HepG2 (cell line): ENCODE measurements at regions not wholly inside any gene's neighbourhood (a gene's known extent, or its start where the extent isn't known, plus 50 kb on each side); places are given as distances from the start of the nearest gene placed in this dataset.

ENCODE experiments used
- ATAC-seq: fragments of 200-7000 bp; cut with Tn5 transposase; 3 replicates; pipeline ENCODE4 v1.9.1; 2020; ENCODE audit warnings: mild to moderate bottlenecking, moderate library complexity
- BruUV-seq: library from RNA; stranded (reverse); fragments of 400-500 nt; replicated peaks from 2 replicates; lab custom pipeline; 2021; lab: Mats Ljungman, UMichigan
- CTCF ChIA-PET: fragments of 300-600 bp; formaldehyde crosslinking; extraction: SDS; loops from one replicate; lab custom pipeline; 2021; ENCODE audit warnings: low total read pairs, inconsistent platforms, low intra/inter-chr PET ratio; lab: Yijun Ruan, JAX
- POLR2A ChIA-PET: fragments of 350-600 bp; sonication (Branson Sonifier 250); formaldehyde crosslinking; loops from one replicate; lab custom pipeline; 2020; ENCODE audit warnings: antibody characterized with exemption, inconsistent platforms; lab: Yijun Ruan, JAX
- DNase-seq: peaks from one replicate; pipeline ENCODE4 v3.0.0-alpha.2; 2015; ENCODE audit warnings: low spot score
- FAIRE-seq: peaks from 3 replicates; lab custom pipeline; 2011; peaks lifted over from hg19 to GRCh38; lab: Jason Lieb, UNC
- H2AFZ ChIP-seq: one replicate; pipeline ENCODE4 v1.6.1; 2011; ENCODE audit warnings: low read length, inconsistent platforms
- H3K27ac ChIP-seq: fragments of 300-600 bp; 3 replicates; pipeline ENCODE4 v1.8.0; 2011; ENCODE audit warnings: mixed run types, mild to moderate bottlenecking, mixed read lengths, low read length, inconsistent platforms; ENCODE audit not compliant: insufficient read depth; ENCODE audit errors: extremely low read length
- H3K27me3 ChIP-seq, 2 experiments: fragments of 200-600 bp in 1 of 2; 2 replicates in 1 of 2; 3 replicates in 1 of 2; pipeline versions ENCODE4 v1.6.0 to v1.8.0; 2011; ENCODE audit warnings: low read length in 2 of 2, mild to moderate bottlenecking in 2 of 2, moderate library complexity in 2 of 2, inconsistent platforms in 1 of 2; ENCODE audit not compliant: insufficient read depth in 2 of 2, control insufficient read depth in 1 of 2
- H3K36me3 ChIP-seq, 2 experiments: fragments of 200-600 bp in 1 of 2; replicated peaks in 1 of 2; 2 replicates in 1 of 2; 3 replicates in 1 of 2; pipeline versions ENCODE4 v1.5.1 to v1.8.0; 2011; ENCODE audit warnings: low read length in 2 of 2, inconsistent platforms in 1 of 2; ENCODE audit not compliant: insufficient read depth in 2 of 2, control insufficient read depth in 1 of 2
- H3K4me1 ChIP-seq: 2 replicates; pipeline ENCODE4 v1.5.1; 2012; ENCODE audit warnings: low read length, inconsistent platforms; ENCODE audit not compliant: insufficient read depth
- H3K4me2 ChIP-seq: 2 replicates; pipeline ENCODE4 v1.6.0; 2011; ENCODE audit warnings: low read depth, low read length, inconsistent platforms
- H3K4me3 ChIP-seq, 3 experiments: fragments of 200-600 bp in 1 of 3; sonication (generic), shearing (Covaris generic) in 1 of 3; replicated peaks in 1 of 3; 2 replicates each; pipeline ENCODE4 v1.5.1; 2011 to 2016; ENCODE audit warnings: low read length in 3 of 3, inconsistent platforms in 2 of 3, low read depth in 2 of 3, mild to moderate bottlenecking in 2 of 3, control low read depth in 1 of 3, mixed read lengths in 1 of 3; ENCODE audit not compliant: insufficient read depth in 1 of 3
- H3K79me2 ChIP-seq: one replicate; pipeline ENCODE4 v1.6.1; 2011; ENCODE audit warnings: low read length, inconsistent platforms; ENCODE audit not compliant: insufficient read depth
- H3K9ac ChIP-seq: 2 replicates; pipeline ENCODE4 v1.6.0; 2011; ENCODE audit warnings: mild to moderate bottlenecking, low read depth, low read length, inconsistent platforms; ENCODE audit not compliant: insufficient read depth
- H3K9me3 ChIP-seq: 2 replicates; pipeline ENCODE4 v1.5.1; 2012; ENCODE audit warnings: mild to moderate bottlenecking, low read length
- H4K20me1 ChIP-seq: 2 replicates; pipeline ENCODE4 v1.6.0; 2011; ENCODE audit warnings: inconsistent platforms, mild to moderate bottlenecking, low read length, moderate library complexity; ENCODE audit not compliant: insufficient read depth
- GABPA ChIP-seq, 2 experiments: IDR thresholded peaks; 2 replicates each; pipeline ENCODE4 v1.6.1; 2011 to 2016; ENCODE audit warnings: low read depth in 2 of 2, low read length in 1 of 2, missing biosample characterization in 1 of 2, missing genetic modification characterization in 1 of 2
- MLXIP ChIP-seq: sonication (generic); formaldehyde crosslinking; IDR thresholded peaks from 2 replicates; pipeline ENCODE4 v1.9.0; 2021; ENCODE audit warnings: missing genetic modification reagents, borderline replicate concordance
- MTA1 ChIP-seq: sonication (generic); formaldehyde crosslinking; IDR thresholded peaks from 2 replicates; pipeline ENCODE4 v1.4.0; 2020; ENCODE audit warnings: missing genetic modification reagents, mild to moderate bottlenecking, borderline replicate concordance
- MTF1 ChIP-seq: sonication (generic); formaldehyde crosslinking; IDR thresholded peaks from 2 replicates; pipeline ENCODE4 v1.5.0; 2020; ENCODE audit warnings: missing genetic modification reagents
- PRPF4 ChIP-seq: fragments of 200-400 bp; formaldehyde crosslinking; IDR thresholded peaks from 2 replicates; pipeline ENCODE4 v1.6.1; 2016; ENCODE audit warnings: low read length, low read depth; ENCODE audit not compliant: poor library complexity, severe bottlenecking
- RNF219 ChIP-seq: sonication (generic); formaldehyde crosslinking; IDR thresholded peaks from 2 replicates; pipeline ENCODE4 v1.5.0; 2020; ENCODE audit warnings: mild to moderate bottlenecking, missing genetic modification reagents
- SETDB1 ChIP-seq: sonication (generic); formaldehyde crosslinking; IDR thresholded peaks from 2 replicates; pipeline ENCODE4 v1.5.1; 2020; ENCODE audit warnings: missing genetic modification reagents, mild to moderate bottlenecking, borderline replicate concordance
- ZNF619 ChIP-seq: sonication (generic); formaldehyde crosslinking; IDR thresholded peaks from 2 replicates; pipeline ENCODE4 v1.4.0; 2020; ENCODE audit warnings: mild to moderate bottlenecking, missing genetic modification reagents
- WGBS: methylation state at CpG from one replicate; pipeline ENCODE4 v1.1.6; 2017; ENCODE audit warnings: low lambda C conversion rate; 5-methylcytosine and 5-hydroxymethylcytosine counted together
- in situ Hi-C: cut with HindIII; loops from 2 replicates; pipeline ENCODE4 v1.10.0; 2017; ENCODE audit warnings: low pct_unique_long_range_greater_than_20kb; ENCODE audit not compliant: extremely low pct_ligation_motif_present
- intact Hi-C: fragments of 100-400 bp; cut with micrococcal nuclease; formaldehyde crosslinking; loops from one replicate; pipeline ENCODE4 v1.10.0; 2022; ENCODE audit not compliant: unreplicated experiment
- TF ChIP-seq, protein P1 (sequence below): sonication (generic); formaldehyde crosslinking; IDR thresholded peaks from 2 replicates; pipeline ENCODE4 v1.5.1; 2020; ENCODE audit warnings: mild to moderate bottlenecking, missing genetic modification reagents, borderline replicate concordance
- TF ChIP-seq, protein P2 (sequence below): IDR thresholded peaks from 2 replicates; pipeline ENCODE4 v1.6.1; 2016; ENCODE audit warnings: low read depth, borderline replicate concordance

DNA sequence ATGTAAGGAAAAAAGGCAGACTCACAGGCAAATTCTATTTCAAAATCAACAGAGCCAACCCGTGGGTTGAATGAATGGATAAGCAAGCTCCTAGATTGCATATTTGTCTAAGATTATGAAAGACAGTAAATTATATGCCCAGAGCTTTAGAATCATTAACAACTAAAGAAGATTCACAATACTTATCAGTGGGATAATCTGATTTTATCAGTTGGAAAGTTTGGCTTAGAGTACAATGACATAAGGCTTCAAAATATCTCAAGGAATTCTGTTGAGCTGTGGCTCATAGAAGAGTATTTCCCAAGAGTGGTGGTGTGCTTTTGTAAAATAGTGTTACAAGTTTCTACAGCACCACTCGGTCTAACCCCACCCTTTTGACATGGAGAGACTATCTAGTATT, 85.5 kb downstream of the ADAMTS1 start (continued):
- TF ChIP-seq, protein P1, sequence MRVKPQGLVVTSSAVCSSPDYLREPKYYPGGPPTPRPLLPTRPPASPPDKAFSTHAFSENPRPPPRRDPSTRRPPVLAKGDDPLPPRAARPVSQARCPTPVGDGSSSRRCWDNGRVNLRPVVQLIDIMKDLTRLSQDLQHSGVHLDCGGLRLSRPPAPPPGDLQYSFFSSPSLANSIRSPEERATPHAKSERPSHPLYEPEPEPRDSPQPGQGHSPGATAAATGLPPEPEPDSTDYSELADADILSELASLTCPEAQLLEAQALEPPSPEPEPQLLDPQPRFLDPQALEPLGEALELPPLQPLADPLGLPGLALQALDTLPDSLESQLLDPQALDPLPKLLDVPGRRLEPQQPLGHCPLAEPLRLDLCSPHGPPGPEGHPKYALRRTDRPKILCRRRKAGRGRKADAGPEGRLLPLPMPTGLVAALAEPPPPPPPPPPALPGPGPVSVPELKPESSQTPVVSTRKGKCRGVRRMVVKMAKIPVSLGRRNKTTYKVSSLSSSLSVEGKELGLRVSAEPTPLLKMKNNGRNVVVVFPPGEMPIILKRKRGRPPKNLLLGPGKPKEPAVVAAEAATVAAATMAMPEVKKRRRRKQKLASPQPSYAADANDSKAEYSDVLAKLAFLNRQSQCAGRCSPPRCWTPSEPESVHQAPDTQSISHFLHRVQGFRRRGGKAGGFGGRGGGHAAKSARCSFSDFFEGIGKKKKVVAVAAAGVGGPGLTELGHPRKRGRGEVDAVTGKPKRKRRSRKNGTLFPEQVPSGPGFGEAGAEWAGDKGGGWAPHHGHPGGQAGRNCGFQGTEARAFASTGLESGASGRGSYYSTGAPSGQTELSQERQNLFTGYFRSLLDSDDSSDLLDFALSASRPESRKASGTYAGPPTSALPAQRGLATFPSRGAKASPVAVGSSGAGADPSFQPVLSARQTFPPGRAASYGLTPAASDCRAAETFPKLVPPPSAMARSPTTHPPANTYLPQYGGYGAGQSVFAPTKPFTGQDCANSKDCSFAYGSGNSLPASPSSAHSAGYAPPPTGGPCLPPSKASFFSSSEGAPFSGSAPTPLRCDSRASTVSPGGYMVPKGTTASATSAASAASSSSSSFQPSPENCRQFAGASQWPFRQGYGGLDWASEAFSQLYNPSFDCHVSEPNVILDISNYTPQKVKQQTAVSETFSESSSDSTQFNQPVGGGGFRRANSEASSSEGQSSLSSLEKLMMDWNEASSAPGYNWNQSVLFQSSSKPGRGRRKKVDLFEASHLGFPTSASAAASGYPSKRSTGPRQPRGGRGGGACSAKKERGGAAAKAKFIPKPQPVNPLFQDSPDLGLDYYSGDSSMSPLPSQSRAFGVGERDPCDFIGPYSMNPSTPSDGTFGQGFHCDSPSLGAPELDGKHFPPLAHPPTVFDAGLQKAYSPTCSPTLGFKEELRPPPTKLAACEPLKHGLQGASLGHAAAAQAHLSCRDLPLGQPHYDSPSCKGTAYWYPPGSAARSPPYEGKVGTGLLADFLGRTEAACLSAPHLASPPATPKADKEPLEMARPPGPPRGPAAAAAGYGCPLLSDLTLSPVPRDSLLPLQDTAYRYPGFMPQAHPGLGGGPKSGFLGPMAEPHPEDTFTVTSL (CRISPR knock-in tag), result no peak
- TF ChIP-seq GABPA (IDR thresholded peaks at IDR 0.05; ENCODE audit: low read depth, low read length) (no peak), GABPA (CRISPR knock-in tag; IDR thresholded peaks at IDR 0.05; ENCODE audit: low read depth) (no peak), SETDB1 (CRISPR knock-in tag) (no peak)

GRCh38 chr21:26758083-26758880, 86.9 kb downstream of the ADAMTS1 start:
- intact Hi-C loops, result no loop called here
- peaks cover 56% of the 10 kb centered on the region for H3K9me3 ChIP-seq
- ATAC-seq, result no peak
- ChIA-PET POLR2A (no interaction called here), CTCF (no interaction called here)
- 0% methylated on average over 3 of the region's 3 CpGs for WGBS
- H3K36me3 ChIP-seq, result no peaks in the 10 kb centered on the region
- H2AFZ ChIP-seq, result no peak overlapping the region
- H3K4me1 ChIP-seq, result no peaks in the 10 kb centered on the region
- H3K27ac ChIP-seq, result no peak overlapping the region
- H4K20me1 ChIP-seq, result no peaks in the 10 kb centered on the region
- no peak for FAIRE-seq
- no peaks in the 10 kb centered on the region for H3K27me3 ChIP-seq
- no peak for TF ChIP-seq ZNF619 (CRISPR knock-in tag)
- TF ChIP-seq MTA1, result no peak
- TF ChIP-seq, protein P2, sequence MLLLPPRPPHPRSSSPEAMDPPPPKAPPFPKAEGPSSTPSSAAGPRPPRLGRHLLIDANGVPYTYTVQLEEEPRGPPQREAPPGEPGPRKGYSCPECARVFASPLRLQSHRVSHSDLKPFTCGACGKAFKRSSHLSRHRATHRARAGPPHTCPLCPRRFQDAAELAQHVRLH (CRISPR knock-in tag), result no peak
- no peak for TF ChIP-seq RNF219 (CRISPR knock-in tag)
- TF ChIP-seq MLXIP (CRISPR knock-in tag), result no peak
- no peak for TF ChIP-seq PRPF4
- TF ChIP-seq MTF1 (CRISPR knock-in tag), result no peak
- TF ChIP-seq, all 625 proteins: peak for 0
- H3K9ac ChIP-seq, result no peak overlapping the region
- DNase-seq, result no peak
- in situ Hi-C loops, result no loop called here
- H3K4me3 ChIP-seq, result no peak overlapping the region
- H3K79me2 ChIP-seq, result no peaks in the 10 kb centered on the region
- no peak overlapping the region for H3K4me2 ChIP-seq
- no TSS peak for BruUV-seq
